ENCODE measurements at regions not wholly inside any gene's neighbourhood (a gene's known extent, or its start where the extent isn't known, plus 50 kb on each side); places are given as distances from the start of the nearest gene placed in this dataset.

DNA sequence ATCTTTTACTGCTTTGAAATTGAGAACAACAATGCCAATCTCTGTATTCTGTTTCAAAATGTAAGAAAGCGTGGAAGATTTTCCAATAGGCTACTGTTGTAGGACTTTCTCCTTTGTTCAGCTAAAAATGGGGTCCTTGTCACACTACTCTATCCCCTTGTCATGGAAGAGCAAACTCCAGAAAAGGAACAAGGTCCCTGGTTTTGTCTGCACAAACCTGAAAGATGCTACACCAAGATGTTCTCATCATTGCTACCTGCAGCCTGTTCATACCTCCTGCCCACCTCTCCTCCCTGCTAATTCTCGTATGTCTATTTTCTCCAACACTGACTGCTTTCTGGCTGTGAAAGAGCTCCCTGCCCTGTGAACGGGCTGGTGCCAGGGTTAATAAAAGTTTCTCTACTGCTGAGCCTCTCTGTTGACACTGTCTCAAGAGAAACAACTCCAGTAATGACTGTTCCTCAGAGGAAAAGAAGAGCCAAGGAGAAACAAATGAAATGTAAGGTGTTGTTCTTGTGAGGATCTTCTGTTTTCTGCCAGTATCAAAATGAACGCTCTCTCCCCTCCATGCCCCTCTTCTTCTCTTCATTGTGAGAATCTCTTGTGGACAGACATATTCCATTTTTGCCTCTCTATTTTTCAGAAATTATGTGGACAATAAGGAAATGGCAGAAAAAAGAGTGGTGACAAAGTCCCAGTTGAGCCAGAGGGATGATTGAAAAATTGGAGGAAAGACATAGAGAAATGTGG, 287.1 kb downstream of the ADGB start:
- WGBS = 75% methylated on average over 4 of the region's 4 CpGs
- Histone ChIP-seq H3K27me3 (ENCODE audit: control insufficient read depth in 4 of 4, insufficient read depth in 4 of 4, low read length in 3 of 4) (no peaks in the 10 kb centered on the region), H3K4me1 (ENCODE audit: control insufficient read depth in 4 of 4, insufficient read depth in 4 of 4, low read length in 3 of 4) (peaks cover 0 to 4% (median 3%) of the 10 kb centered on the region in 4 donors), H3K4me3 (ENCODE audit: low read depth in 1 of 3, low read length in 3 of 3) (no peak overlapping the region), H3K27ac (ENCODE audit: low read depth in 1 of 2, low read length in 2 of 2) (no peak overlapping the region), H3K9ac (ENCODE audit: low read depth in 1 of 2, low read length in 2 of 2) (no peak overlapping the region), H3K36me3 (ENCODE audit: control insufficient read depth in 4 of 4, insufficient read depth in 3 of 4, low read depth in 1 of 4, low read length in 3 of 4) (no peaks in the 10 kb centered on the region), H3K9me3 (ENCODE audit: control insufficient read depth in 4 of 4, low read length in 3 of 4) (no peaks in the 10 kb centered on the region)
- TF ChIP-seq, protein P1, sequence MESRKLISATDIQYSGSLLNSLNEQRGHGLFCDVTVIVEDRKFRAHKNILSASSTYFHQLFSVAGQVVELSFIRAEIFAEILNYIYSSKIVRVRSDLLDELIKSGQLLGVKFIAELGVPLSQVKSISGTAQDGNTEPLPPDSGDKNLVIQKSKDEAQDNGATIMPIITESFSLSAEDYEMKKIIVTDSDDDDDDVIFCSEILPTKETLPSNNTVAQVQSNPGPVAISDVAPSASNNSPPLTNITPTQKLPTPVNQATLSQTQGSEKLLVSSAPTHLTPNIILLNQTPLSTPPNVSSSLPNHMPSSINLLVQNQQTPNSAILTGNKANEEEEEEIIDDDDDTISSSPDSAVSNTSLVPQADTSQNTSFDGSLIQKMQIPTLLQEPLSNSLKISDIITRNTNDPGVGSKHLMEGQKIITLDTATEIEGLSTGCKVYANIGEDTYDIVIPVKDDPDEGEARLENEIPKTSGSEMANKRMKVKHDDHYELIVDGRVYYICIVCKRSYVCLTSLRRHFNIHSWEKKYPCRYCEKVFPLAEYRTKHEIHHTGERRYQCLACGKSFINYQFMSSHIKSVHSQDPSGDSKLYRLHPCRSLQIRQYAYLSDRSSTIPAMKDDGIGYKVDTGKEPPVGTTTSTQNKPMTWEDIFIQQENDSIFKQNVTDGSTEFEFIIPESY (IDR thresholded peaks at IDR 0.05) = no peak
- no peak for DNase-seq (ENCODE audit: low spot score)

DNA sequence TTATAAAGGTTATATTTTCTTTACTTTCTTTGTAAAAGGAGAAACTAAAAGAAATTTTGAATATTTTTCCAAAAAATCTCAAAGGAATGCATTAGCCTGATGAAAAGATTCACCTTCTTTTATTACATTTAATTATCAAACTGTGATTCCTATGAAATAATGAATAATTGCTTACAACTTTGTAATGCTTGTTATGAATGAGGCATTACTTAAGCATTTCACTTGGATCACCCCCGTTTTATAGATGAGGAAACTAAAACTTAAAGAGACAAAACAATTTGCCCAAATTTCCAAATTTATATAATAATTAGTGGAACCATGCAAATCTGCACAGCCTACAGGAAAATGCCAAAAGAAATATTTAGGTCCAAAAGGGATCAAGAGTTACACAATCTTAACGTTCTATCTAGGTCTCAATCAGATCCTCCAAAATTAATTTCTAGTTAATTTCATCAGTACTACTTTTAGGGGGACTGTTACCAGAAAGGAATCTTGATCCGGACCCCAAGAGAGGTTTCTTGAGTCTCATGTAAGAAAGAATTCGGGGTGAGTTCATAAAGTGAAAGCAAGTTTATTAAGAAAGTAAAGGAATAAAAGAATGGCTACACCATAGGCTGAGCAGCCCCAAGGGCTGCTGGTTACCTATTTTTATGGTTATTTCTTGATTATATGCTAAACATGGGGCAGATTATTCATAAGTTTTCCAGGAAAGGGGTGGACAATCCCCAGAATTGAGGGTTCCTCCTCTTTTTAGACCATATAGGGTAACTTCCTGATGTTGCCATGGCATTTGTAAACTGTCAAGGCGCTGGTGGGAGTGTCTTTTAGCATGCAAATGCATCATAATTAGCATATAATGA, 288.0 kb downstream of the ADGB start:
- TF ChIP-seq GABPA (IDR thresholded peaks at IDR 0.05 in 1 of 2, conservative IDR thresholded peaks at IDR 0.05 in 1 of 2) (no peak), HNF4G (IDR thresholded peaks at IDR 0.05) (no peak), FOXA2 (IDR thresholded peaks at IDR 0.05) (no peak), JUND (IDR thresholded peaks at IDR 0.05) (no peak), RXRA (IDR thresholded peaks at IDR 0.05) (no peak), SP1 (IDR thresholded peaks at IDR 0.05) (no peak), TAF1 (conservative IDR thresholded peaks at IDR 0.05) (no peak), NR2F2 (IDR thresholded peaks at IDR 0.05) (no peak), HNF4A (conservative IDR thresholded peaks at IDR 0.05) (no peak), RAD21 (IDR thresholded peaks at IDR 0.05) (no peak), YY1 (IDR thresholded peaks at IDR 0.05) (no peak), FOXA1 (IDR thresholded peaks at IDR 0.05) (no peak), EGR1 (IDR thresholded peaks at IDR 0.05; ENCODE audit: low read depth in 2 of 2) (no peak)
- TF ChIP-seq, protein P2, sequence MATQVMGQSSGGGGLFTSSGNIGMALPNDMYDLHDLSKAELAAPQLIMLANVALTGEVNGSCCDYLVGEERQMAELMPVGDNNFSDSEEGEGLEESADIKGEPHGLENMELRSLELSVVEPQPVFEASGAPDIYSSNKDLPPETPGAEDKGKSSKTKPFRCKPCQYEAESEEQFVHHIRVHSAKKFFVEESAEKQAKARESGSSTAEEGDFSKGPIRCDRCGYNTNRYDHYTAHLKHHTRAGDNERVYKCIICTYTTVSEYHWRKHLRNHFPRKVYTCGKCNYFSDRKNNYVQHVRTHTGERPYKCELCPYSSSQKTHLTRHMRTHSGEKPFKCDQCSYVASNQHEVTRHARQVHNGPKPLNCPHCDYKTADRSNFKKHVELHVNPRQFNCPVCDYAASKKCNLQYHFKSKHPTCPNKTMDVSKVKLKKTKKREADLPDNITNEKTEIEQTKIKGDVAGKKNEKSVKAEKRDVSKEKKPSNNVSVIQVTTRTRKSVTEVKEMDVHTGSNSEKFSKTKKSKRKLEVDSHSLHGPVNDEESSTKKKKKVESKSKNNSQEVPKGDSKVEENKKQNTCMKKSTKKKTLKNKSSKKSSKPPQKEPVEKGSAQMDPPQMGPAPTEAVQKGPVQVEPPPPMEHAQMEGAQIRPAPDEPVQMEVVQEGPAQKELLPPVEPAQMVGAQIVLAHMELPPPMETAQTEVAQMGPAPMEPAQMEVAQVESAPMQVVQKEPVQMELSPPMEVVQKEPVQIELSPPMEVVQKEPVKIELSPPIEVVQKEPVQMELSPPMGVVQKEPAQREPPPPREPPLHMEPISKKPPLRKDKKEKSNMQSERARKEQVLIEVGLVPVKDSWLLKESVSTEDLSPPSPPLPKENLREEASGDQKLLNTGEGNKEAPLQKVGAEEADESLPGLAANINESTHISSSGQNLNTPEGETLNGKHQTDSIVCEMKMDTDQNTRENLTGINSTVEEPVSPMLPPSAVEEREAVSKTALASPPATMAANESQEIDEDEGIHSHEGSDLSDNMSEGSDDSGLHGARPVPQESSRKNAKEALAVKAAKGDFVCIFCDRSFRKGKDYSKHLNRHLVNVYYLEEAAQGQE (IDR thresholded peaks at IDR 0.05) = no peak
- TF ChIP-seq, protein P3, sequence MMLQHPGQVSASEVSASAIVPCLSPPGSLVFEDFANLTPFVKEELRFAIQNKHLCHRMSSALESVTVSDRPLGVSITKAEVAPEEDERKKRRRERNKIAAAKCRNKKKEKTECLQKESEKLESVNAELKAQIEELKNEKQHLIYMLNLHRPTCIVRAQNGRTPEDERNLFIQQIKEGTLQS (IDR thresholded peaks at IDR 0.05) = no peak
- TF ChIP-seq, protein P1 (IDR thresholded peaks at IDR 0.05) = no peak
- TF ChIP-seq, protein P4, sequence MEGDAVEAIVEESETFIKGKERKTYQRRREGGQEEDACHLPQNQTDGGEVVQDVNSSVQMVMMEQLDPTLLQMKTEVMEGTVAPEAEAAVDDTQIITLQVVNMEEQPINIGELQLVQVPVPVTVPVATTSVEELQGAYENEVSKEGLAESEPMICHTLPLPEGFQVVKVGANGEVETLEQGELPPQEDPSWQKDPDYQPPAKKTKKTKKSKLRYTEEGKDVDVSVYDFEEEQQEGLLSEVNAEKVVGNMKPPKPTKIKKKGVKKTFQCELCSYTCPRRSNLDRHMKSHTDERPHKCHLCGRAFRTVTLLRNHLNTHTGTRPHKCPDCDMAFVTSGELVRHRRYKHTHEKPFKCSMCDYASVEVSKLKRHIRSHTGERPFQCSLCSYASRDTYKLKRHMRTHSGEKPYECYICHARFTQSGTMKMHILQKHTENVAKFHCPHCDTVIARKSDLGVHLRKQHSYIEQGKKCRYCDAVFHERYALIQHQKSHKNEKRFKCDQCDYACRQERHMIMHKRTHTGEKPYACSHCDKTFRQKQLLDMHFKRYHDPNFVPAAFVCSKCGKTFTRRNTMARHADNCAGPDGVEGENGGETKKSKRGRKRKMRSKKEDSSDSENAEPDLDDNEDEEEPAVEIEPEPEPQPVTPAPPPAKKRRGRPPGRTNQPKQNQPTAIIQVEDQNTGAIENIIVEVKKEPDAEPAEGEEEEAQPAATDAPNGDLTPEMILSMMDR (IDR thresholded peaks at IDR 0.05; ENCODE audit: low read depth, low read length, missing input control) = no peak
- TF ChIP-seq, protein P5, sequence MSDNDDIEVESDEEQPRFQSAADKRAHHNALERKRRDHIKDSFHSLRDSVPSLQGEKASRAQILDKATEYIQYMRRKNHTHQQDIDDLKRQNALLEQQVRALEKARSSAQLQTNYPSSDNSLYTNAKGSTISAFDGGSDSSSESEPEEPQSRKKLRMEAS (IDR thresholded peaks at IDR 0.05) = no peak
- no peak for DNase-seq (ENCODE audit: low spot score)
- Histone ChIP-seq H3K4me3 (ENCODE audit: low read depth in 1 of 3, low read length in 3 of 3) (no peak overlapping the region), H3K27ac (ENCODE audit: low read depth in 1 of 2, low read length in 2 of 2) (no peak overlapping the region), H3K4me1 (ENCODE audit: control insufficient read depth in 4 of 4, insufficient read depth in 4 of 4, low read length in 3 of 4) (peaks cover 0 to 4% (median 3%) of the 10 kb centered on the region in 4 donors), H3K36me3 (ENCODE audit: control insufficient read depth in 4 of 4, insufficient read depth in 3 of 4, low read depth in 1 of 4, low read length in 3 of 4) (no peaks in the 10 kb centered on the region), H3K9ac (ENCODE audit: low read depth in 1 of 2, low read length in 2 of 2) (no peak overlapping the region), H3K9me3 (ENCODE audit: control insufficient read depth in 4 of 4, low read length in 3 of 4) (no peaks in the 10 kb centered on the region), H3K27me3 (ENCODE audit: control insufficient read depth in 4 of 4, insufficient read depth in 4 of 4, low read length in 3 of 4) (no peaks in the 10 kb centered on the region)
- 83% methylated on average over 5 of the region's 5 CpGs for WGBS
